CD4-positive, alpha-beta memory T cell (primary cell): ENCODE measurements at regions not wholly inside any gene's neighbourhood (a gene's known extent, or its start where the extent isn't known, plus 50 kb on each side); places are given as distances from the start of the nearest gene placed in this dataset.

Experiments
- CTCF ChIA-PET: fragments of 350-600 bp; sonication (Branson Sonifier 250); formaldehyde crosslinking; loops from one replicate; lab custom pipeline; 2021; ENCODE audit warnings: inconsistent platforms; ENCODE audit not compliant: partially characterized antibody; lab: Charles Lee
- POLR2A ChIA-PET: fragments of 350-600 bp; sonication (Branson Sonifier 250); formaldehyde crosslinking; loops from one replicate; lab custom pipeline; 2021; ENCODE audit not compliant: partially characterized antibody; lab: Charles Lee
- DNase-seq, 5 donors: peaks; one replicate each; pipeline versions ENCODE4 v3.0.0 to v3.0.0-alpha.2; 2020 to 2022; ENCODE audit warnings: mixed read lengths in 1 of 5
- H3K27ac ChIP-seq: one replicate; pipeline ENCODE4 v1.7.0; 2013; ENCODE audit warnings: low read depth, low read length
- H3K27me3 ChIP-seq: 2 replicates; pipeline ENCODE4 v1.7.0; 2013; ENCODE audit warnings: mild to moderate bottlenecking, low read length, moderate library complexity; ENCODE audit not compliant: insufficient read depth
- H3K36me3 ChIP-seq: 2 replicates; pipeline ENCODE4 v1.7.0; 2013; ENCODE audit warnings: mild to moderate bottlenecking, low read length, moderate library complexity; ENCODE audit not compliant: insufficient read depth
- H3K4me1 ChIP-seq: 2 replicates; pipeline ENCODE4 v1.7.0; 2013; ENCODE audit warnings: mild to moderate bottlenecking, low read length, moderate library complexity; ENCODE audit not compliant: insufficient read depth
- H3K4me3 ChIP-seq, 2 donors: one replicate each; pipeline ENCODE4 v1.7.0; 2013; ENCODE audit warnings: low read length in 2 of 2, mild to moderate bottlenecking in 1 of 2
- H3K9me3 ChIP-seq, 2 donors: one replicate each; pipeline ENCODE4 v1.7.0; 2013; ENCODE audit warnings: low read length in 2 of 2, control low read depth in 1 of 2; ENCODE audit not compliant: control insufficient read depth in 1 of 2
- H3K27ac Mint-ChIP-seq, 7 donors: one replicate each; pipeline ENCODE4 v1.8.0; 2020 to 2021; ENCODE audit warnings: mixed read lengths in 7 of 7, mild to moderate bottlenecking in 6 of 7, inconsistent platforms in 3 of 7, moderate library complexity in 3 of 7
- H3K27me3 Mint-ChIP-seq, 2 donors: one replicate each; pipeline ENCODE4 v1.8.0; 2020 to 2021; ENCODE audit warnings: mixed read lengths in 2 of 2
- H3K36me3 Mint-ChIP-seq, 2 donors: one replicate each; pipeline ENCODE4 v1.8.0; 2020 to 2021; ENCODE audit warnings: mixed read lengths in 2 of 2, inconsistent platforms in 1 of 2, mild to moderate bottlenecking in 1 of 2
- H3K4me1 Mint-ChIP-seq, 4 donors: one replicate each; pipeline ENCODE4 v1.8.0; 2020 to 2021; ENCODE audit warnings: mixed read lengths in 4 of 4, mild to moderate bottlenecking in 1 of 4
- H3K4me3 Mint-ChIP-seq, 8 donors: one replicate each; pipeline ENCODE4 v1.8.0; 2020 to 2021; ENCODE audit warnings: mixed read lengths in 8 of 8, mild to moderate bottlenecking in 7 of 8, moderate library complexity in 6 of 8, inconsistent platforms in 3 of 8
- H3K9me3 Mint-ChIP-seq, 8 donors: one replicate each; pipeline ENCODE4 v1.8.0; 2020 to 2021; ENCODE audit warnings: mixed read lengths in 8 of 8, mild to moderate bottlenecking in 5 of 8, inconsistent platforms in 3 of 8, moderate library complexity in 1 of 8
- intact Hi-C: fragments of 100-400 bp; cut with micrococcal nuclease; formaldehyde crosslinking; loops from one replicate; pipeline ENCODE4 v1.15.1; 2023

DNA sequence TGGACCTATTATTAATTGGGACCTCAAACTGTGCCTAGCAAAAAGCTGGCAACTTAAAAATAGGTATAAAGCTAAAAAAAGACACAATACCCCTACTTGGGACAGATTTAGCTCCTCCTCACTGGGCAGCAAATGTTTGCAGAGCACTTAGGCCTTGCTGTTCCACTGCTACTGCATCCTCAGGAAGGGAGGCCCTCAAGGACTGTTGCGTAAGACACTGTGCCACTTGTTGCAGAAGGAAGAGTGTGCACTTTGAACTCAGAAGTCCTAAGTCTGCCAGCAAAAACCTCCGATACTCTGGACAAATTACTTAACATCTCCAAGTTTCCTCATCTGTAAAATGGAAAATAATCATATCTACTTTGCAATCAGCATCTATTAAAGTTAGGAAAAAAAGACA lies 322.9 kb downstream of the BARHL2 start:
- Histone ChIP-seq H3K36me3 (no peaks in the 10 kb centered on the region), H3K9me3 (no peaks in the 10 kb centered on the region), H3K27me3 (no peaks in the 10 kb centered on the region), H3K27ac (no peak overlapping the region), H3K4me1 (no peaks in the 10 kb centered on the region), H3K4me3 (no peak overlapping the region)
- H3K27me3 Mint-ChIP-seq = peaks cover 0 to 1% of the 10 kb centered on the region in 2 donors
- DNase-seq = no peak
- H3K27ac Mint-ChIP-seq = no peak overlapping the region
- intact Hi-C loops = no loop called here
- ChIA-PET CTCF (no interaction called here), POLR2A (no interaction called here)
- no peaks in the 10 kb centered on the region for H3K9me3 Mint-ChIP-seq
- no peak overlapping the region for H3K4me3 Mint-ChIP-seq
- H3K4me1 Mint-ChIP-seq = no peaks in the 10 kb centered on the region
- no peaks in the 10 kb centered on the region for H3K36me3 Mint-ChIP-seq

GRCh38 chr1:90393025-90393424 lies 324.1 kb downstream of the BARHL2 start:
- ChIA-PET POLR2A (no interaction called here), CTCF (no interaction called here)
- H3K4me1 Mint-ChIP-seq = no peaks in the 10 kb centered on the region
- no peaks in the 10 kb centered on the region for H3K9me3 ChIP-seq
- H3K36me3 ChIP-seq = no peaks in the 10 kb centered on the region
- no peaks in the 10 kb centered on the region for H3K27me3 ChIP-seq
- H3K36me3 Mint-ChIP-seq = no peaks in the 10 kb centered on the region
- no peak overlapping the region for H3K27ac Mint-ChIP-seq
- H3K27me3 Mint-ChIP-seq = no peaks in the 10 kb centered on the region
- no peak overlapping the region for H3K27ac ChIP-seq
- no peaks in the 10 kb centered on the region for H3K4me1 ChIP-seq
- H3K4me3 Mint-ChIP-seq = no peak overlapping the region
- H3K9me3 Mint-ChIP-seq = no peaks in the 10 kb centered on the region
- no peak for DNase-seq
- no peak overlapping the region for H3K4me3 ChIP-seq
- intact Hi-C loops = no loop called here

DNA sequence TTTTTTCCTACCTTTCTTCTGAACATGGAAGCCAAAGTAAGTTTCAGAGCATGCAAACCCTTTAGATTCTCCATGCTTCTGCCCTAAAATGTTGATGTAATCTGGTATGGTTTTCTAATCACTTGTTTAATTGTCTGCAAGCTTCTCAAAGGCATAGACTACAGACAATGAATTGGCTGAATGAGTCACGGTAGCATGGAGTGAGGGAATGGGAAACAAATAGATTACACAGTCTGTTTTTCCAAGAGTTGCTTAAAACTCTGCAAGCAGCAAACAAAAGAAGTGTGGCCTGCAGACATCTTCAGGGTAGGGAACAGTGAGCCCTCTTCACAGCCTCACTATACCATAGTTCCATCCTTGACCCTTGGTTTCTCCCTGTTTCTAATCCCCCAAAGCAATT lies 326.0 kb downstream of the BARHL2 start:
- no peaks in the 10 kb centered on the region for H3K4me1 ChIP-seq
- CTCF ChIA-PET = no interaction called here
- no peak for DNase-seq
- H3K9me3 ChIP-seq = no peaks in the 10 kb centered on the region
- intact Hi-C loops = no loop called here
- Mint-ChIP-seq H3K27me3 (no peaks in the 10 kb centered on the region), H3K36me3 (no peaks in the 10 kb centered on the region), H3K9me3 (no peaks in the 10 kb centered on the region), H3K4me3 (no peak overlapping the region), H3K4me1 (no peaks in the 10 kb centered on the region), H3K27ac (no peak overlapping the region)
- H3K36me3 ChIP-seq = no peaks in the 10 kb centered on the region
- H3K27ac ChIP-seq = no peak overlapping the region
- H3K27me3 ChIP-seq = no peaks in the 10 kb centered on the region
- no peak overlapping the region for H3K4me3 ChIP-seq
- POLR2A ChIA-PET = no interaction called here

DNA sequence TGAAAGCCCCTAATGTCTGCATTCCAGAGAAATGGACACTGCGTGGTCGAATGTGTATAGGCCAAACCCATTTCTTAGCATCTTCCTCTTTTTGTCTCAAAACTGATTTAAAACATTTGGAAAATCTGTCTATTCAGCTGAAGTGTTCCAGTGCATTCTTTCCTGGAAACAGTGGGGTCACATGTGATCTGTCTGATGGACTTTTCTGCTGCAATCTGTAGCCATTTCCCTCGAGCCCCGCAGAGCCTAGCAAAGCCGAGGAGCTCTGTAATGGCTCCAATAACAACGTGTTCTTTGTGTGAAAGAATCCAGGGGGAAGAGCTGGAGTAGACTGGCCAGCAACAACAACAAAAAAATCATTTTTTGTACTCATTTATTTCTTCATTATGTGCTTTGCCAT lies 329.3 kb downstream of the BARHL2 start:
- Histone ChIP-seq H3K4me3 (no peak overlapping the region), H3K4me1 (no peaks in the 10 kb centered on the region), H3K36me3 (no peaks in the 10 kb centered on the region), H3K27ac (no peak overlapping the region), H3K27me3 (no peaks in the 10 kb centered on the region), H3K9me3 (no peaks in the 10 kb centered on the region)
- CTCF ChIA-PET = no interaction called here
- no peaks in the 10 kb centered on the region for H3K36me3 Mint-ChIP-seq
- no peaks in the 10 kb centered on the region for H3K9me3 Mint-ChIP-seq
- no peaks in the 10 kb centered on the region for H3K4me1 Mint-ChIP-seq
- DNase-seq = no peak
- no peak overlapping the region for H3K4me3 Mint-ChIP-seq
- intact Hi-C loops = no loop called here
- H3K27me3 Mint-ChIP-seq = no peaks in the 10 kb centered on the region
- no peak overlapping the region for H3K27ac Mint-ChIP-seq
- POLR2A ChIA-PET = no interaction called here

GRCh38 chr1:90386899-90387720 lies 330.0 kb downstream of the BARHL2 start:
- CTCF ChIA-PET = no interaction called here
- H3K27me3 ChIP-seq = no peaks in the 10 kb centered on the region
- H3K4me3 ChIP-seq = no peak overlapping the region
- H3K4me3 Mint-ChIP-seq = no peak overlapping the region
- no peak overlapping the region for H3K27ac ChIP-seq
- no peaks in the 10 kb centered on the region for H3K36me3 Mint-ChIP-seq
- intact Hi-C loops = no loop called here
- H3K27me3 Mint-ChIP-seq = no peaks in the 10 kb centered on the region
- no peak overlapping the region for H3K27ac Mint-ChIP-seq
- no peaks in the 10 kb centered on the region for H3K9me3 Mint-ChIP-seq
- no peaks in the 10 kb centered on the region for H3K4me1 Mint-ChIP-seq
- POLR2A ChIA-PET = no interaction called here
- no peak for DNase-seq
- H3K9me3 ChIP-seq = no peaks in the 10 kb centered on the region
- no peaks in the 10 kb centered on the region for H3K4me1 ChIP-seq
- H3K36me3 ChIP-seq = no peaks in the 10 kb centered on the region

DNA sequence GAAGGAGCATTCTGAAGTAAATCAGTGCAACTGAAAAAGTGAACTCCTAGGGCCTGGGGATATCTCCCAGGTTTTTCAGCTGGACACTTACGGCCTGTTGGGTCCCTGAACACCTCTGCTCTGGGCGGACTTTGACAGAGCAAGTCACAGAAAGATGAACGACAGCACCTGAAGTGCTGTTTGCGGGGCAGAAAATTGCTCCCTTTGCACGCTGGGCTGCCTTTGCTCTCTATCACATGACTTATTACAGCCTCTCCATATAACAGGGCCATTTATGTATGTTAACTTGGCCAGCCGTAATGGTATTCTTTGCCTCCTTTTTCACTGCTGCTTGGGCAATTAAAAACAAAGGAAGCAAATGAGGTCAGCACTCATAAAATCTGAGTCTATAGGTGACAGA lies 332.9 kb downstream of the BARHL2 start:
- POLR2A ChIA-PET = no interaction called here
- no peak overlapping the region for H3K4me3 Mint-ChIP-seq
- intact Hi-C loops = no loop called here

DNA sequence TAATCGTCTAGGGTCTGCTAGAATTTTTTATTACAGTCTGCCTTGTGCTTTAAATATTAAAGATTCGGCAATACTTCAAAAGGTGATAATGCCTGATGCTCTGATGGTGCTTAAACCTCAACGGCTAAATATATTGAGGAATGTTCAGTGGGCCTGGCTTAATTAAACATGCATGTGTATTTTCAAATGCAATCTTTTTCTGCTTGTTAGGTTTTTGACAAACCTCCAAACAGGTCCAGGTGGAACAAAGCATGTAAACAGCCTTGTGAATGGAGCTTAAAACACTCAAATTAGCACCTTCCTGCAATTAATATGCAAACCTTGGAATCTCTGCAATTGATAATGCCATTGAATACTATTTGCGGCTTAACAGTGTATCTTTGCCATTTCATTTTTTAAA lies 334.9 kb downstream of the BARHL2 start:
- ChIA-PET CTCF (no interaction called here), POLR2A (no interaction called here)
- H3K9me3 Mint-ChIP-seq = no peaks in the 10 kb centered on the region
- Histone ChIP-seq H3K27me3 (no peaks in the 10 kb centered on the region), H3K27ac (no peak overlapping the region), H3K4me3 (no peak overlapping the region), H3K36me3 (no peaks in the 10 kb centered on the region), H3K9me3 (no peaks in the 10 kb centered on the region), H3K4me1 (no peaks in the 10 kb centered on the region)
- H3K36me3 Mint-ChIP-seq = no peaks in the 10 kb centered on the region
- H3K4me3 Mint-ChIP-seq = no peak overlapping the region
- H3K27me3 Mint-ChIP-seq = no peaks in the 10 kb centered on the region
- intact Hi-C loops = no loop called here
- no peak overlapping the region for H3K27ac Mint-ChIP-seq
- DNase-seq = no peak
- no peaks in the 10 kb centered on the region for H3K4me1 Mint-ChIP-seq

More for the DNA sequence above, 332.9 kb downstream of the BARHL2 start:
- no peak overlapping the region for H3K27ac ChIP-seq
- H3K36me3 Mint-ChIP-seq = no peaks in the 10 kb centered on the region
- H3K27me3 ChIP-seq = no peaks in the 10 kb centered on the region
- H3K27ac Mint-ChIP-seq = no peak overlapping the region
- H3K9me3 Mint-ChIP-seq = no peaks in the 10 kb centered on the region
- no peaks in the 10 kb centered on the region for H3K27me3 Mint-ChIP-seq
- CTCF ChIA-PET = no interaction called here
- no peaks in the 10 kb centered on the region for H3K4me1 Mint-ChIP-seq
- no peaks in the 10 kb centered on the region for H3K4me1 ChIP-seq
- H3K9me3 ChIP-seq = no peaks in the 10 kb centered on the region
- H3K36me3 ChIP-seq = no peaks in the 10 kb centered on the region
- no peak overlapping the region for H3K4me3 ChIP-seq
- no peak for DNase-seq
